ENCODE measurements at regions not wholly inside any gene's neighbourhood (a gene's known extent, or its start where the extent isn't known, plus 50 kb on each side); places are given as distances from the start of the nearest gene placed in this dataset.

- Histone ChIP-seq H3K36me3 (ENCODE audit: insufficient read depth, low read length) (no peaks in the 10 kb centered on the region), H3K9me3 (ENCODE audit: control insufficient read depth, insufficient read depth, low read length) (no peaks in the 10 kb centered on the region), H3K4me1 (ENCODE audit: insufficient read depth, low read length) (no peaks in the 10 kb centered on the region), H3K9ac (ENCODE audit: low read depth, low read length) (no peak overlapping the region)
These were observed 51.2 kb downstream of the FOXL3 start for GRCh38 chr7:340979-341694.

GRCh38 chr7:341841-342638, 52.1 kb downstream of the FOXL3 start:
- Histone ChIP-seq H3K9me3 (ENCODE audit: control insufficient read depth, insufficient read depth, low read length) (no peaks in the 10 kb centered on the region), H3K36me3 (ENCODE audit: insufficient read depth, low read length) (no peaks in the 10 kb centered on the region), H3K4me1 (ENCODE audit: insufficient read depth, low read length) (no peaks in the 10 kb centered on the region), H3K9ac (ENCODE audit: low read depth, low read length) (no peak overlapping the region)

- Histone ChIP-seq H3K36me3 (ENCODE audit: insufficient read depth, low read length) (no peaks in the 10 kb centered on the region), H3K9me3 (ENCODE audit: control insufficient read depth, insufficient read depth, low read length) (no peaks in the 10 kb centered on the region), H3K9ac (ENCODE audit: low read depth, low read length) (no peak overlapping the region), H3K4me1 (ENCODE audit: insufficient read depth, low read length) (no peaks in the 10 kb centered on the region)
These were observed 52.8 kb downstream of the FOXL3 start for GRCh38 chr7:342681-343216.

GRCh38 chr7:343227-343822, 53.4 kb downstream of the FOXL3 start:
- Histone ChIP-seq H3K36me3 (ENCODE audit: insufficient read depth, low read length) (no peaks in the 10 kb centered on the region), H3K4me1 (ENCODE audit: insufficient read depth, low read length) (no peaks in the 10 kb centered on the region), H3K9me3 (ENCODE audit: control insufficient read depth, insufficient read depth, low read length) (no peaks in the 10 kb centered on the region), H3K9ac (ENCODE audit: low read depth, low read length) (no peak overlapping the region)

GRCh38 chr7:343864-344607, 54.1 kb downstream of the FOXL3 start:
- no peaks in the 10 kb centered on the region for H3K9me3 ChIP-seq (ENCODE audit: control insufficient read depth, insufficient read depth, low read length)
- no peak overlapping the region for H3K9ac ChIP-seq (ENCODE audit: low read depth, low read length)
- H3K4me1 ChIP-seq (ENCODE audit: insufficient read depth, low read length), result no peaks in the 10 kb centered on the region
- H3K36me3 ChIP-seq (ENCODE audit: insufficient read depth, low read length), result no peaks in the 10 kb centered on the region

GRCh38 chr7:344608-344994, 54.6 kb downstream of the FOXL3 start:
- no peaks in the 10 kb centered on the region for H3K36me3 ChIP-seq (ENCODE audit: insufficient read depth, low read length)
- H3K9me3 ChIP-seq (ENCODE audit: control insufficient read depth, insufficient read depth, low read length), result no peaks in the 10 kb centered on the region
- H3K4me1 ChIP-seq (ENCODE audit: insufficient read depth, low read length), result no peaks in the 10 kb centered on the region
- no peak overlapping the region for H3K9ac ChIP-seq (ENCODE audit: low read depth, low read length)

GRCh38 chr7:346116-346898, 56.3 kb downstream of the FOXL3 start:
- no peaks in the 10 kb centered on the region for H3K9me3 ChIP-seq (ENCODE audit: control insufficient read depth, insufficient read depth, low read length)

GRCh38 chr7:347001-347590, 57.1 kb downstream of the FOXL3 start:
- Histone ChIP-seq H3K36me3 (ENCODE audit: insufficient read depth, low read length) (no peaks in the 10 kb centered on the region), H3K9me3 (ENCODE audit: control insufficient read depth, insufficient read depth, low read length) (no peaks in the 10 kb centered on the region), H3K9ac (ENCODE audit: low read depth, low read length) (no peak overlapping the region), H3K4me1 (ENCODE audit: insufficient read depth, low read length) (no peaks in the 10 kb centered on the region)

More at GRCh38 chr7:346116-346898, 56.3 kb downstream of the FOXL3 start:
- H3K4me1 ChIP-seq (ENCODE audit: insufficient read depth, low read length), result no peaks in the 10 kb centered on the region
- no peaks in the 10 kb centered on the region for H3K36me3 ChIP-seq (ENCODE audit: insufficient read depth, low read length)
- H3K9ac ChIP-seq (ENCODE audit: low read depth, low read length), result no peak overlapping the region

- Histone ChIP-seq H3K36me3 (ENCODE audit: insufficient read depth, low read length) (no peaks in the 10 kb centered on the region), H3K9me3 (ENCODE audit: control insufficient read depth, insufficient read depth, low read length) (no peaks in the 10 kb centered on the region), H3K9ac (ENCODE audit: low read depth, low read length) (no peak overlapping the region), H3K4me1 (ENCODE audit: insufficient read depth, low read length) (no peaks in the 10 kb centered on the region)
These were observed 57.9 kb downstream of the FOXL3 start for GRCh38 chr7:347644-348479.

GRCh38 chr7:348480-348844, 58.5 kb downstream of the FOXL3 start:
- no peaks in the 10 kb centered on the region for H3K36me3 ChIP-seq (ENCODE audit: insufficient read depth, low read length)
- no peak overlapping the region for H3K9ac ChIP-seq (ENCODE audit: low read depth, low read length)
- H3K9me3 ChIP-seq (ENCODE audit: control insufficient read depth, insufficient read depth, low read length), result no peaks in the 10 kb centered on the region
- no peaks in the 10 kb centered on the region for H3K4me1 ChIP-seq (ENCODE audit: insufficient read depth, low read length)

- H3K4me1 ChIP-seq (ENCODE audit: insufficient read depth, low read length), result no peaks in the 10 kb centered on the region
- no peak overlapping the region for H3K9ac ChIP-seq (ENCODE audit: low read depth, low read length)
- H3K36me3 ChIP-seq (ENCODE audit: insufficient read depth, low read length), result no peaks in the 10 kb centered on the region
- H3K9me3 ChIP-seq (ENCODE audit: control insufficient read depth, insufficient read depth, low read length), result no peaks in the 10 kb centered on the region
These were observed 59.2 kb downstream of the FOXL3 start for GRCh38 chr7:348962-349743.

- no peak overlapping the region for H3K9ac ChIP-seq (ENCODE audit: low read depth, low read length)
- no peaks in the 10 kb centered on the region for H3K9me3 ChIP-seq (ENCODE audit: control insufficient read depth, insufficient read depth, low read length)
- H3K36me3 ChIP-seq (ENCODE audit: insufficient read depth, low read length), result no peaks in the 10 kb centered on the region
- H3K4me1 ChIP-seq (ENCODE audit: insufficient read depth, low read length), result no peaks in the 10 kb centered on the region
These were observed 61.3 kb downstream of the FOXL3 start for GRCh38 chr7:351256-351655.

All from ES-I3 (cell line).